ENCODE measurements at regions not wholly inside any gene's neighbourhood (a gene's known extent, or its start where the extent isn't known, plus 50 kb on each side); places are given as distances from the start of the nearest gene placed in this dataset.

DNA sequence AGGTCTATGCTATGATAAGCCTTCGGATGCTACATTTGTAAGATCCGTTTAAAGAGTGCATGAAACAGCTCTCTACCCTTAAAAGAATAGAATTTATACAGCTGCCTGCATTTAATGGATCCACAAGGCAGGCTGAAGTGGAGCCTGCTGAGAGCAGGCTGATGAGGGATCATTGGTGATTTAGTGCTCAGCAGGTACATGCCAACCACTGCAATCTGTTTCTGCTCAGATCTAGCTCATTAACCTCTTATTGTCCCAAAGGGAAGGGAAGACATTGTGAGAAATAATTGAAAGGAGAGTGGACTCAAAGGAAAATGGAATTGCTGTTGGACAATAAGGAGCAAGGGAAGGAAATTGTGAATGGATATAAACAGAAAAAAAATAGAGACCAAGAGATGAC, 822.6 kb downstream of the TRIB2 start:
- TF ChIP-seq, protein P1, sequence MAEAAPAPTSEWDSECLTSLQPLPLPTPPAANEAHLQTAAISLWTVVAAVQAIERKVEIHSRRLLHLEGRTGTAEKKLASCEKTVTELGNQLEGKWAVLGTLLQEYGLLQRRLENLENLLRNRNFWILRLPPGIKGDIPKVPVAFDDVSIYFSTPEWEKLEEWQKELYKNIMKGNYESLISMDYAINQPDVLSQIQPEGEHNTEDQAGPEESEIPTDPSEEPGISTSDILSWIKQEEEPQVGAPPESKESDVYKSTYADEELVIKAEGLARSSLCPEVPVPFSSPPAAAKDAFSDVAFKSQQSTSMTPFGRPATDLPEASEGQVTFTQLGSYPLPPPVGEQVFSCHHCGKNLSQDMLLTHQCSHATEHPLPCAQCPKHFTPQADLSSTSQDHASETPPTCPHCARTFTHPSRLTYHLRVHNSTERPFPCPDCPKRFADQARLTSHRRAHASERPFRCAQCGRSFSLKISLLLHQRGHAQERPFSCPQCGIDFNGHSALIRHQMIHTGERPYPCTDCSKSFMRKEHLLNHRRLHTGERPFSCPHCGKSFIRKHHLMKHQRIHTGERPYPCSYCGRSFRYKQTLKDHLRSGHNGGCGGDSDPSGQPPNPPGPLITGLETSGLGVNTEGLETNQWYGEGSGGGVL (tag by site-specific recombination; IDR thresholded peaks at IDR 0.05): no peak
- TF ChIP-seq ZNF184 (tag by site-specific recombination; IDR thresholded peaks at IDR 0.05) (no peak), ZNF239 (tag by site-specific recombination; IDR thresholded peaks at IDR 0.05) (no peak), ZNF274 (IDR thresholded peaks at IDR 0.05; ENCODE audit: low read length) (no peak), ZNF274 (tag by site-specific recombination; IDR thresholded peaks at IDR 0.05; ENCODE audit: borderline replicate concordance) (no peak), SALL2 (tag by site-specific recombination; IDR thresholded peaks at IDR 0.05; ENCODE audit: borderline replicate concordance) (no peak), ZNF521 (tag by site-specific recombination; IDR thresholded peaks at IDR 0.05) (no peak), GLI4 (tag by site-specific recombination; IDR thresholded peaks at IDR 0.05) (no peak), YY1 (tag by site-specific recombination; IDR thresholded peaks at IDR 0.05) (no peak)
- TF ChIP-seq, protein P2, sequence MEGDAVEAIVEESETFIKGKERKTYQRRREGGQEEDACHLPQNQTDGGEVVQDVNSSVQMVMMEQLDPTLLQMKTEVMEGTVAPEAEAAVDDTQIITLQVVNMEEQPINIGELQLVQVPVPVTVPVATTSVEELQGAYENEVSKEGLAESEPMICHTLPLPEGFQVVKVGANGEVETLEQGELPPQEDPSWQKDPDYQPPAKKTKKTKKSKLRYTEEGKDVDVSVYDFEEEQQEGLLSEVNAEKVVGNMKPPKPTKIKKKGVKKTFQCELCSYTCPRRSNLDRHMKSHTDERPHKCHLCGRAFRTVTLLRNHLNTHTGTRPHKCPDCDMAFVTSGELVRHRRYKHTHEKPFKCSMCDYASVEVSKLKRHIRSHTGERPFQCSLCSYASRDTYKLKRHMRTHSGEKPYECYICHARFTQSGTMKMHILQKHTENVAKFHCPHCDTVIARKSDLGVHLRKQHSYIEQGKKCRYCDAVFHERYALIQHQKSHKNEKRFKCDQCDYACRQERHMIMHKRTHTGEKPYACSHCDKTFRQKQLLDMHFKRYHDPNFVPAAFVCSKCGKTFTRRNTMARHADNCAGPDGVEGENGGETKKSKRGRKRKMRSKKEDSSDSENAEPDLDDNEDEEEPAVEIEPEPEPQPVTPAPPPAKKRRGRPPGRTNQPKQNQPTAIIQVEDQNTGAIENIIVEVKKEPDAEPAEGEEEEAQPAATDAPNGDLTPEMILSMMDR (tag by site-specific recombination; IDR thresholded peaks at IDR 0.05): no peak
- TF ChIP-seq, protein P3, sequence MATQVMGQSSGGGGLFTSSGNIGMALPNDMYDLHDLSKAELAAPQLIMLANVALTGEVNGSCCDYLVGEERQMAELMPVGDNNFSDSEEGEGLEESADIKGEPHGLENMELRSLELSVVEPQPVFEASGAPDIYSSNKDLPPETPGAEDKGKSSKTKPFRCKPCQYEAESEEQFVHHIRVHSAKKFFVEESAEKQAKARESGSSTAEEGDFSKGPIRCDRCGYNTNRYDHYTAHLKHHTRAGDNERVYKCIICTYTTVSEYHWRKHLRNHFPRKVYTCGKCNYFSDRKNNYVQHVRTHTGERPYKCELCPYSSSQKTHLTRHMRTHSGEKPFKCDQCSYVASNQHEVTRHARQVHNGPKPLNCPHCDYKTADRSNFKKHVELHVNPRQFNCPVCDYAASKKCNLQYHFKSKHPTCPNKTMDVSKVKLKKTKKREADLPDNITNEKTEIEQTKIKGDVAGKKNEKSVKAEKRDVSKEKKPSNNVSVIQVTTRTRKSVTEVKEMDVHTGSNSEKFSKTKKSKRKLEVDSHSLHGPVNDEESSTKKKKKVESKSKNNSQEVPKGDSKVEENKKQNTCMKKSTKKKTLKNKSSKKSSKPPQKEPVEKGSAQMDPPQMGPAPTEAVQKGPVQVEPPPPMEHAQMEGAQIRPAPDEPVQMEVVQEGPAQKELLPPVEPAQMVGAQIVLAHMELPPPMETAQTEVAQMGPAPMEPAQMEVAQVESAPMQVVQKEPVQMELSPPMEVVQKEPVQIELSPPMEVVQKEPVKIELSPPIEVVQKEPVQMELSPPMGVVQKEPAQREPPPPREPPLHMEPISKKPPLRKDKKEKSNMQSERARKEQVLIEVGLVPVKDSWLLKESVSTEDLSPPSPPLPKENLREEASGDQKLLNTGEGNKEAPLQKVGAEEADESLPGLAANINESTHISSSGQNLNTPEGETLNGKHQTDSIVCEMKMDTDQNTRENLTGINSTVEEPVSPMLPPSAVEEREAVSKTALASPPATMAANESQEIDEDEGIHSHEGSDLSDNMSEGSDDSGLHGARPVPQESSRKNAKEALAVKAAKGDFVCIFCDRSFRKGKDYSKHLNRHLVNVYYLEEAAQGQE (tag by site-specific recombination; IDR thresholded peaks at IDR 0.05): no peak
- TF ChIP-seq, protein P4, sequence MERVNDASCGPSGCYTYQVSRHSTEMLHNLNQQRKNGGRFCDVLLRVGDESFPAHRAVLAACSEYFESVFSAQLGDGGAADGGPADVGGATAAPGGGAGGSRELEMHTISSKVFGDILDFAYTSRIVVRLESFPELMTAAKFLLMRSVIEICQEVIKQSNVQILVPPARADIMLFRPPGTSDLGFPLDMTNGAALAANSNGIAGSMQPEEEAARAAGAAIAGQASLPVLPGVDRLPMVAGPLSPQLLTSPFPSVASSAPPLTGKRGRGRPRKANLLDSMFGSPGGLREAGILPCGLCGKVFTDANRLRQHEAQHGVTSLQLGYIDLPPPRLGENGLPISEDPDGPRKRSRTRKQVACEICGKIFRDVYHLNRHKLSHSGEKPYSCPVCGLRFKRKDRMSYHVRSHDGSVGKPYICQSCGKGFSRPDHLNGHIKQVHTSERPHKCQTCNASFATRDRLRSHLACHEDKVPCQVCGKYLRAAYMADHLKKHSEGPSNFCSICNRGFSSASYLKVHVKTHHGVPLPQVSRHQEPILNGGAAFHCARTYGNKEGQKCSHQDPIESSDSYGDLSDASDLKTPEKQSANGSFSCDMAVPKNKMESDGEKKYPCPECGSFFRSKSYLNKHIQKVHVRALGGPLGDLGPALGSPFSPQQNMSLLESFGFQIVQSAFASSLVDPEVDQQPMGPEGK (tag by site-specific recombination; IDR thresholded peaks at IDR 0.05): no peak
